ENCODE measurements at regions not wholly inside any gene's neighbourhood (a gene's known extent, or its start where the extent isn't known, plus 50 kb on each side); places are given as distances from the start of the nearest gene placed in this dataset.

DNA sequence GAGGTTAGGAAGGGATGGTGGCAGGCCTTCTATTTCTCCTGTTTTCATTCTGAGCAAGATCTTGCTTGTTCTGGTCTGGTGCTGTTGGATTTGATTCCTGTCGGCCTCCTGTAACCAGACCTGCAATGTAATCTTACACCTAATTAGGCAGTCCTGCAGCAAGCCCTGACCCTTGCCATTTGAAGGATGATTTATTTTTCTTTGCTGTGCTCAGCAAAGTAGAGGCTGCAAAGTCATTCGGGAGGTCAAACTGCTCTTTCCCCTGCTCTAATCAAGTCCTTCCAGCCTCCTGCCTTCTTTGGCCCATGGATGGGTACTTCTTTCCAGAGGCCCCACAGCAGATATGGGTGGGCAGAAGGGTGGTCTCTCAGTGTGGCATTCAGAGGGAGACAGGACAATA is 417.7 kb upstream of the USP24 start:
- no peak for DNase-seq (ENCODE audit: low read depth, low spot score)

DNA sequence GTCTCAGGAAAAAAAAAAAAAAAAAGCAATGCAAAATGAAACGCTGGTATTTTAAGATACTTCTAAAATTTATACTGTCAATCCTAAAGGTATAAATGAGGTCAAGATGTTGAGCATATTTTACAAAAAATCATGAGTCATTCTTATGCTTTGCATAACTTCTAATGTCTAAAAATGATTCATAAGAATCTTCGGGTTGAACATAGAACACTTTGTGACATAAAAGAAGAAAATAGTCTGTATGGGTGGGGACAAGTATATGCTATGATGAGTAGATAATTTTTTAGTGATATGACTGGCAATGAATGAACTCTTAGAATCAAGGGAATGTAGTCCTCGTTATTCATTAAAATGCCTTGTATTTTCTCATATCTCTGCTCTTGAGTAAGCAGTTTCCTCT is 416.9 kb upstream of the USP24 start:
- DNase-seq (ENCODE audit: low read depth, low spot score), result no peak

DNA sequence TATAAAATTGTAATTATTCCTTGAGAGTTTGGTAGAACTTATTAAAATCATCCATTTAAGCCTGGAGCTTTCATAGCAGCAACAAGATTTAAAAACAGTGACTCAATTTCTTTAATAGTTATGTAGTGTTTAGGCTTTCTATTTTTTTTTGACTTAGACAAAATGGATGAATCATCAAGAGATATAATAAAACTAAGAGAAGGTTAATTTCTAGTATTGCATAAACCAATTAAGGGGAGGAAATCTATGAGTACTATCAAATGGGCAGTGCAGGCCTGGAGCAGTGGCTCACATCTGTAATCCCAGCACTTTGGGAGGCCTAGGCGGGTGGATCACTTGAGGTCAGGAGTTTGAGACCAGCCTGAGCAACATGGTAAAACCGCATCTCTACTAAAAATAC is 416.3 kb upstream of the USP24 start:
- DNase-seq (ENCODE audit: low read depth, low spot score), result no peak

DNA sequence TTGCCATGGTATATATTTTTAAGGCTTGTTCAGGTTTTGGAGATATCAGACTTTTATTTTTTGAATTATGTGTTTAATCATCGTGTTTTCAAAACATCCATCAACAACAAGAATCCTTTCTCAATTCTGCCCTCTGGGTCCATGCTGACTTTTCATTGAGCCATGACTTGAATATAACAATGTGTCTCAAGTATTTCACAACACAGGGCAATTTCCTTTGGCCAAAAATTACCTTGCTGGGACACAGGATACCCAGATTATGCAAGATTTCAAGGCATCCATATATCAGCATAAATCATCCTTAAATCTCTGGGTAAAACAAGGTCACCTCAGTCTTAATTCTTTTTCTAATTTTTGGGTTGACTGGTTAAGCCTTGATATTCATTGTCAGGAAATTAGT is 411.2 kb upstream of the USP24 start:
- DNase-seq (ENCODE audit: low read depth, low spot score), result no peak

DNA sequence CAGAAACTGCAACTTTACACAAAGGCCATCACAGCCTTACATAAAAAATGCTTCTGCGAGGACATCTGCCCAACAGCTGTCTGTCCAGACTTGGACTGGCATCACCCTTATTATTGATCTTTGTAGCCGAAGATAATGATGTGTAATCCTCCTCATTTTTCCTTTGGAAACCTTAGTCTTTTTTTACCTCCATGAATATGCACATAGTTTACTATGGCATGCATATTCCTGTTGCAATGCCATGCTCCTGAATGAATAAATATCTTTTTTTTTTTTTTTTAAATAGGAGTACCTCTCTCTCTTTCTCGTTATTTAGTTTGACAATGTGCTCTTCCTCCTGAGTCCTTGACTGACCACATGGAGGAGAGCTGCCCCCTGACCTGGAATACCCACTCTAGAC is 409.6 kb upstream of the USP24 start:
- DNase-seq (ENCODE audit: low read depth, low spot score), result no peak

DNA sequence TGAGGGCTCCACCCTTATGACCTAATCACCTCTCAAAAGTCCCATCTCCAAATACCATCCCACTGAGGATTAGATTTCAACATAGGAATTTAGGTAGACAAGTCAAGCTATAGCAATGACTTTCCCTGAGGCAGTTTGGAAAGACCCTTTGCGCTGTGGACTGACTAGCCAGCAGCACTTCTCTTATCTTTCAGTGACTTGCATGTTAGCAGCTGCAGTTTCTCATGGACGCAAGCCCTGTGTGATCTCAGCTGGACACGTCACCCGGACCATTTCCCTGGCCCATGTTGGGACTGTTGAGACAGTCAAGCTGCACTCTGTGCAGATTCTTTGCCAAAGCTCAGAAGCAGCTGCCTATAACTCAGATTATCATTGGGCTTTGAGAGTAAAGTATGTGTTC is 408.1 kb upstream of the USP24 start:
- DNase-seq (ENCODE audit: low read depth, low spot score), result no peak

DNA sequence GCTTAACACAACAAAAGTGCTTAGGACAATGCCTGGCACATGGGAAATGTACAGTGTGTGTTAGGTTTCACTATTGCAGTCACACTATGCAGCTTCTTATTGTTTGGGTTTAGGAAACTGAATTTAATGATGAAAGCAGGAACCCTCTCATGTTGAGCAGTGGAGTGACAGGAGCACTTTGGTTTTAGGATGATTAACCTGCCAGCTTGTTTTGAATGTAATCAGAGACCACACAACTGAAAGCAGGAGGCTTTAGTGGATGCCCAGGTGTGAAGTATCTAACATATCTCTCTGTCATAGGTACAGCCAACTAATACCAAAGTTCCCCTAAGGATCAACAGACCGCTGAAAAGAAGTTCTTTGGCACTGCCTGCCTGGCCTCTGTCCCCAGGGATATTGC is 406.9 kb upstream of the USP24 start:
- DNase-seq (ENCODE audit: low read depth, low spot score), result no peak

DNA sequence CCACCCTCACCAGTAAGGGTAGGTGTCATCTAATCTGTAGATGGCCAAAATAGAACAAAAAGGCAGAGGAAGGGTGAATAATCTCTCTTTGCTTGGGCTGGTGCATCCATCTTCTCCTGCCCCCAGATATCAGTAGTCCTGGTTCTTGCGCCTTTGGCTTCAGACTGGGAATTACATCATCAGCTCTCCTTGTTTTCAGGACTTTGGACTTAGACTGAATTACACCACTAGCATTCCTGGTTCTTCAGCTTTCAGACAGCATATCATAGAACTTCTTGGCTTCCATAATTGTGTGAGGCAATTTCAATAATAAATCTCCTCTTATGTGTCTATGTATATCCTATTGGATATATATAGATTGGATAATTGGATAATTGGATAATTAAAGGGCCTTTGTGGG is 403.0 kb upstream of the USP24 start:
- no peak for DNase-seq (ENCODE audit: low read depth, low spot score)

DNA sequence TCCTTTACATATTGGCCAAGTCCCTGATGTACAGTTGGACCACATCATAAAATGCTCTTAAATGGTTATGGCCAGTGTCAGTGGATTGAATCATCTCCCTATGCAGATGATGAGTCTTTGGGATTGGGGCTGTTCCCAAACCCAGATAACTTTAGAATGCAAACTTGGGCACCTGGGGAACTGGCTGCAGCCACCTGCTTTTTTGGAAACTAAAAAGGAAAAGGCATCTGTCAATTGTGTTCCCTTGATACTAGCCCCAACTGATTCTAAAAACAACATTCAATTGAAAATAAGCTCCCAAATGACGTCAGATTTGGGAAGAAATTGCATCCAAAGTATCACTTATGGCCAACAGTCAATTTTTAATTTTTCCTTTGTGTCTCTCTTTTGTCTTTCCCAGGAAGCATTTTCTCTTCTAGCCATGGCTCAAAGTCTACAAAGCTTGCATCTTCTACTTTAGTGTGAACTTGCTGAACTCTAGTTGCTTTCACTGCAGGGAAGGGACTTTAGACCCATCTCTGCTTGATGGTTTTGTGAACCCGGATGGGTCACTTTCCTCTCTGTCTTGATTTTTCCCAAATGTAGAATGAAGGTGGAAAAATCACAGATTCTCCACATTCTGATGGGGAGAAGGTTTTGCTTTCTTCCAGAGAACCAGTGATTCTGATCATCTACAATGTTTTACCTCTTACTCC is 402.3 kb upstream of the USP24 start:
- no peak for DNase-seq (ENCODE audit: low read depth, low spot score)

DNA sequence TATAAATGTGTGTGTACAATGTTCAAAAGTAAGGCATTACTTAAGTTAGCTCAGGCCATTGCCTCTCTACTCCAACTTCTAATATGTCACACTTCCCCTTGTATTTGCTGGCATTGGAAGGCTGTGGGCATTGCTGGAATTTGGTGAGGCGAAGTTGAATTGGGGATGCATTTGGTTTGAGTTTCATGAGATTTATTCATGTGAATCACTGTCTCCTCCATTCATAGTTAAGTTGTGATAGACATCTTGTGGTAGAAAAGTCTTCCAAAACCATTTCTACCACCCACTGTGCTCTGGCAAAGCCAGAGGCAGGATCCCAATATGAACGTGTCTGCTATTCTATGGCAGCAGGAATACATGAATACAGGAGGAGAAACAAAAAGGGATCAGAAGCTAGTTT is 397.8 kb upstream of the USP24 start:
- DNase-seq (ENCODE audit: low read depth, low spot score), result no peak

DNA sequence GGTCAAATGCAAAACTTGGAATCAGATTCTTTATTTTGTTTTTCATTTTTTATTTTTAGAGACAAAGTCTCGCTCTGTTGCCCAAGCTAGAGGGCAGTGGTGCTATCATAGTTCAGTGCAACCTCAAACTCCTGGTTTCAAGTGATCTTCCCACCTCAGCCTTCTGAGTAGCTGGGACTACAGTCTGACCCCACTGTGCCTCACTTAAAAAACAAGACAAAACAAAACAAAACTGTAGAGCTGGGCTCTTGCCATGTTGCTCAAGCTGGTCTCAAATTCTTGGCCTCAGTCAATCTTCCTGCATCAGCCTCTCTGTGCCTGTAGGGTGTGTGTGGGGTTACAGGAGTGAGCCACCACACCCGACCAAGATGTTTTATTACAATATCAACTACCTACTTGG is 396.0 kb upstream of the USP24 start:
- DNase-seq (ENCODE audit: low read depth, low spot score), result no peak

DNA sequence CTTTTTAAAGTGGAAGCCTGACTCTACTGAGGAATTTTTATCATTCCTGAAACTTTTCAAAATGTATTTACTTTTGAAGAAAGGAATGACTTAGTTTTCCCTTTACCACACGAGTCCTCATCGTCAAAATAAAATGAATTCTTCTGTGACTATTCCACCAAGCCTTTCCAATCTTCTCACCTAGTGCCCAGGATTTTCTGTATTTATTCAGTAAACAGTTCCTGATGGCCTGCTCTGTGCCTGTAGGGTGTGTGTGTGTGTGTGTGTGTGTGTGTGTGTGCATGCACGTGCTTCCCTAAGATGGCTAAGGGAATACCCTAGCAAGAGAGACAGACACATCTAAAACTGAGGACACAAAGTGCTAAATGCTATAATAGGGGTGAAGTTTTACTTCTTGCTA is 395.0 kb upstream of the USP24 start:
- DNase-seq (ENCODE audit: low read depth, low spot score), result no peak

DNA sequence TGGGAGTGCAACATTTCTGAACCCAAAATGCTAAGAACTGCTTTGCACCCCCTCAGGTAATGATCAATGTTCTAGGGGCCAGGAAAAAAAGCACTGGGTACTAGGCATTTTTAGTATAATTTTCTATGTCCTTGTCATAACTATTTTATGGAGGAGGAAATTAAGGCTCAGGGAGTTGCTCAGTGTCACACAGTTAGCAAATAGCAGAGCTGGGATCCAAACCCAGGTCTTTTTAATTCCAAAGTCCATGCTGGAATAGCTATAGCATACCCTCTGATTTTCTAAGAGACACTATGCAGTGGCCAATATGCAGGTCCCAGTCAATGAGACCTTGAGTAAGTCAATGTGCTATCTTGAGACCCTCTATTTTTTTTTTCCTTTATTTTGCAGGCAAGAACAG is 394.5 kb upstream of the USP24 start:
- no peak for DNase-seq (ENCODE audit: low read depth, low spot score)

DNA sequence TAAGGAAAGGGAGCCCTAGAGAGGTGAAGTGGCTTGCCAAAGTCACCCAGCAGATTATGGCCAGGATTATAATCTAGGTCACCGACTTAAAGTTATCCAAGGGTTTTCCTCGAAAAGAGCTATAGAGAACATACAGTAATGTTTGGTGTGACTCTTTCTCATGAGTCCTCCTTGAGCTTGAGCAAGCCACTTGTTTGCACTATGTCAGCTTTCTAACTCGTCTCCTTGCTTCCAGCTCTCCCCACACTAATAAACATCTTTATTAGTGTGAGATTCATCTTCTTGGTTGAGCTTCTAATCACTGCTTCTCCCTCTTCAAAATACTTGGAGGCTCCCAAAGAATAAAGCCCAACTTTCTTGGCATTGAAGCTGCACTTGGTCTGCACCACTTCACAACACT is 390.0 kb upstream of the USP24 start:
- no peak for DNase-seq (ENCODE audit: low read depth, low spot score)

DNA sequence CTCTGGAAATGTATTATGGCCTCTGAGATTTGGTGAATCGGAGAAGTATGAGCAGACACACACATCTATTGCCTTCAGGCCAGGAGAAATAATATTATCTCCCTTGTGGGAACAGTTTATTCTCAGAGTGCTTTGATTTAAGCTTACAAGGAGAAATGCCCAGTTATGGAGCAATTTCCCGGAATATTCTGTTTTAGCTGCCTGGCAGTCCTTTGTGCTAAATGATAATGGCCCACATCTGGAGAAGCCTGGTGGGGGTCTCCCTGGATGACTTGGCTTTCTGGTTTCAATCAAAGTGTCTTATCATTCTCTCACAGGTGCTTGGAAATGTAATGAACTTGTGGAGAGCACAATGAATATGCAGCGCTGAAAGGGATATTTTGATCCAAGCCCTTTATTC is 389.6 kb upstream of the USP24 start:
- no peak for DNase-seq (ENCODE audit: low read depth, low spot score)

DNA sequence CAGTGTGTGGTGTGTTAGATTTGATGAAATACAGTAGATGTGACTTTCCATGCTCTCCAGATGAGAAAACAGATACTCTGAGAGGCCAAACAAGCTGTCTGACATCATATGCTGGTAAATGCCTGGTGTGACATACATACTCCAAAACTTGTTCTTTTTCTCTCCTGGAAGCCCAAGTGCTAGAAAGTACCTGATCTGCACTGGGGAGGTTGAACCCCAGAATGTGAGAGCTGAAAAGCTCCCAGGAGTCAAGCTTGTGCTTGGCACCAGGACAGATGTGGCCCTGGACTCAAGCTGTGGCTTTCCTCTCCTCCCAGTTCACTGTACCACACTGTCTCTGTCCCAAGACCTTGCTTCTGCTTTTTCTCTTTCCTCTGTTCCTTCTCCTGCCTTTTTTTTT is 389.0 kb upstream of the USP24 start:
- DNase-seq (ENCODE audit: low read depth, low spot score), result no peak

DNA sequence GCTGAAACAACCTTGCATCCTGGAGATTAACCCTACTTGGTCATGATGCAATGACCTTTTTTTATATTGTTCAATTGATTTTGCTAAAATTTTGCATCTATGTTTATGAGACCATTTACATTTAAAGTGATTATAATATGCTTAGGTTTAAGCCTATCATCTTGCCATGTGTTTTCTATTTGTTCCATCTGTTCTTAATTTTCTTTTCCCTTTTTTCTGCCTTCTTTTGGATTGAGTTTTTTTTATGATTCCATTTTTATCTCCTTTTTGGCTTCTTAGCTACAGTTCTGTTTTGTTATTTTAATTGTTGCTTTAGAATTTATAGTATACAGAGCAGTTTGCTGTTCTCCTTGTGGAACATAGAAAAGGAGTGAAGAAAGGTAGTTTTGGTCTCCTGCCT is 385.1 kb upstream of the USP24 start:
- no peak for DNase-seq (ENCODE audit: low read depth, low spot score)

DNA sequence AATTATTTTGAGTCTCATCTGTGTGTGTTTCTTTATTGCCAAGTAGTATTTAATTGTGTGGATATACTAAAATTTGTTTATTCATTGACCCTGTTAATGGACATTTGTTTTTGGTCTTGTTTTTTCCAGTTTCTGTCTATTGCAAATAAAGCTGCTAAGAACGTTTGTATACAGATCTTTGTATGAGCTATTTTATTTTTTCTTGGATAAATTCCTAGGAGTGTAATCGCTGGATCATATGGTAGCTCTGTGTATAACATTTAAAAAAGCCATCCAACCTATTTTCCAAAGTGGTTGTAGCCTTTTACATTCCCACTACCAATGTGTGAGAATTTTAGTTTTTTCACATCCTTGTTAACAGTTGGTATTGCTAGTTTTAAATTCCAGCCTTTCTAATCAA is 382.7 kb upstream of the USP24 start:
- no peak for DNase-seq (ENCODE audit: low read depth, low spot score)

DNA sequence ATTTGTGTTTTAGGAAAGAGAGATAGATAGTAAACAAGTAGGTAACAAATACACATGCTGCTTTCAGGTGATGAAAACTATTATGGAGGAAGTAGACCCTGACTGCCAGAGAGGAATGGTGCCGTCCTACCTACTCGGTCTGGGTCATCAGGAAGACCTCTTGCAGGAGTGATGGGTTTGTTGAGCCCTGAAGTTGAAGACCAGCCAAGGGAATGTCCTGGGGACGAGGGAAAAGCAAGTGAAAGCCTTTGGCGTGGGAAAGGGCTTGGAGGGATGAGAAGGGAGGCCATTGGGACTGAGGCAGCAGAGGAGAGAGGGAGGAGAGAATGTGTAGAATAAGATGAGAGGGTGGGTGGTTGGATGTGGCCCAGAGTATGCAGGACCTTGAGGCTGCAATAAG is 379.5 kb upstream of the USP24 start:
- no peak for DNase-seq (ENCODE audit: low read depth, low spot score)

DNA sequence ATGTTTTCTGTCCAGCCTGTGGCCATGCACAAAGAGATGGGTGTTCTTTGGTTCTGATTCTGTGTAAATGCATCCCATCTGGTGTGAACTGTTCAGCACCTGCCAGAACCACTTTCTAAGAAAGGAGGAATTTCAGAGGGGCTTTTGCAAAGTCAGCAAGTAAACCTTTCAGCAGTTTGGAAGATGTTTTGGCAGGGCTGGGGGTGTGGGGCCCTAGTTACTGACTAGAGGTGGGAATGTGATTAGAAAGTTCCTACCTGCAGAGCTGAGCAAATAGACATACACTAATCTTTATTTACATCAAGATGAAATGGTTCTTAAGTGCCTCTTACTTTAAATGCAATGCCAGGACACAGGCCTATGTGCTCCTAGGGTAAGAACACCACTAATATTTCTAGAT is 378.1 kb upstream of the USP24 start:
- no peak for DNase-seq (ENCODE audit: low read depth, low spot score)

DNA sequence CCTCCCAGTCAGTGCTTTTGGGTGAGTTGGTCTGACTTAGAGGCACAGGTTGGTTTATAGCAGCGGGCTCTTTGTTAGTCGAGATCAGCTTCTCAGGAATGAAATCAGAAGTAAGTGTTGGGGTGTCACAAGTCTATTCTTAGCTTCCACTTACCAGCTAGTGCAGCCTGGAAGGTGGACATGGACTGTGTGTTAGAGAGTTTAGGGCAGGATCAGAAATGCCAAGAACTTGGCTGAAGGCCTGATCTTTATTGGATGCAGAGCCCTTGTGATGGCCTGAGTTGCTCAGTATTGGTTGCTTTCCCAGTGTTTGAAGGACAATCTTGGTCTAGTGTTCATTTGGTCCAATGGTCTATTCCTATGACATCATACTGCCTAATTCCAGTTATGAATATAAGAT is 377.0 kb upstream of the USP24 start:
- DNase-seq (ENCODE audit: low read depth, low spot score), result no peak

DNA sequence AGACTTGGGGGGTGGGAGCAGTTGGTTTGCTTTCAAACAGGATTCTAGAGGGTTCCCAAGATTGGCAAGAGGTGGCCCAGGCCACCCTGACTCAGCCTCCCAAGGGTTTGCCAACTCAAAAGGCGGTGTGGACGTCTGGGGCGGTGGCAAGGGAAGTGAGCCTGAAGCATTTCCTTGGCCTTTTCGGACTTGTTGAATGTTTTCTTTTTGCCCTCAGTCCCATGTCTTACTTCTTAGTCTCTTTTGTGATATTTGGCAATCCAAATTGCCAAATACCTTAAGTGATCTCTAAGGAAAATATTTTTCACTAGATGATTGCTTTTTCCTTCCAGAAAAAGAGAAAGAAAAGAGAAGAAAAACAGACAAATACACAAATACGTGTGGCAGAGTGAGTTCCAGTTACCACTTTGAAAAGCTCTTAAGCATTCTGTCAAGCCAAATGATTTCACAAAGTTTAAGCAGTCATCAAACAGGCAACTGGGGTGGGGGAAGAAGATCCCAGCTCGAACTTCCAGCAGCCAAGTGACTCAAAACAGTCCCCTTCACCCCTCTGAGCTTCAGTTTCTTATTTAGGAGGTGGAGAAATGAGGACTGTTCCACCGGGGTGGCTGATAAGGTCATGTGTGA is 374.6 kb upstream of the USP24 start:
- no peak for DNase-seq (ENCODE audit: low read depth, low spot score)

DNA sequence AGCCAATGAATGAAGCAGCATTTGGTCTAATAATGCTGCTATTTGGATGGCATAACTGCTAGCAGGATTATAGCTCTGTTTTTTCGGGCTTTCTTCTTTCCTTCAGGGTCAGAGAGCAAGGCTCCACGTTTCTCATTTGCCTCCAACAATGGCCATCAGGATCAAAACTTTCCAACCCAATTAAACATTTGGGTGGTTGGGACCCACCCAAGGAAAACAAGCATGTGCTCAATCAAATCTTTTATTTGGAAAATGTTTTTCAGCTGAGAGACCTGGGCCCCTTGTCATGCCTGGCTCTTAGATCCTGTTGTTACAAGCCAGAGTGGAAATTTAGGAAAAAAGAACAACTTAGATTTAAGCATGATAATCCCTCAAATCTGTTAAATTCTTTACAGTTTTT is 373.1 kb upstream of the USP24 start:
- no peak for DNase-seq (ENCODE audit: low read depth, low spot score)

DNA sequence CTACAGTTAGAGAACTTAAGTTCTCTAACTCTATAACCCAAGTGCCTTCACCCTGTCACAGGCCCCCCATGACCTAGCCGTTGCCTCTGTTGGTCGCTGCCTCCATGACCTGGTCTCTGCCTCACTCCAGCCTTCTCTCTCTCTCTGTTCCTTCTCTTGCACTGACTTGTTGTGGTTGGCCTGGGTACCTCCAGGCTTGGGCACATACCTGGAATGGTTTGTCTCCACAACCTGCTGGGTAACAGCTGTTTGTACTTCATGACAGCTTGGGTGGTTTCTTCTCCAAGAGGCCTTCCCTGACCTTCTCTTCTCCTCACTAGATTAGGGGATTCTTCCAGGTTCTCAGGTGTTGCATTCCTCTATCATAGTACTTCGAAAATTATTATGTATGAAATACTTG is 371.6 kb upstream of the USP24 start:
- no peak for DNase-seq (ENCODE audit: low read depth, low spot score)

All from activated CD4-positive, CD25-positive, alpha-beta regulatory T cell treated with anti-CD3 and anti-CD28 coated beads, Interleukin-2, amount 50 U/mL, for 16 hours (primary cell).